Osteocyte (in vitro differentiated cells): ENCODE measurements at regions not wholly inside any gene's neighbourhood (a gene's known extent, or its start where the extent isn't known, plus 50 kb on each side); places are given as distances from the start of the nearest gene placed in this dataset.

ENCODE experiments used
- DNase-seq: peaks from one replicate; pipeline ENCODE4 v3.0.0; 2021; ENCODE audit warnings: mixed read lengths; ENCODE audit not compliant: unreplicated experiment; ENCODE audit errors: extremely low spot score
- H3K27ac Mint-ChIP-seq: one replicate; pipeline ENCODE4 v1.8.0; 2021; ENCODE audit warnings: mild to moderate bottlenecking, mixed read lengths; ENCODE audit not compliant: unreplicated experiment
- H3K27me3 Mint-ChIP-seq: one replicate; pipeline ENCODE4 v1.8.0; 2021; ENCODE audit warnings: mixed read lengths; ENCODE audit not compliant: unreplicated experiment
- H3K36me3 Mint-ChIP-seq: one replicate; pipeline ENCODE4 v1.8.0; 2021; ENCODE audit warnings: mixed read lengths; ENCODE audit not compliant: unreplicated experiment
- H3K4me1 Mint-ChIP-seq: one replicate; pipeline ENCODE4 v1.8.0; 2021; ENCODE audit warnings: mixed read lengths; ENCODE audit not compliant: unreplicated experiment
- H3K4me3 Mint-ChIP-seq: one replicate; pipeline ENCODE4 v1.8.0; 2021; ENCODE audit warnings: mild to moderate bottlenecking, moderate library complexity, mixed read lengths; ENCODE audit not compliant: unreplicated experiment
- H3K9me3 Mint-ChIP-seq: one replicate; pipeline ENCODE4 v1.8.0; 2021; ENCODE audit warnings: mixed read lengths; ENCODE audit not compliant: unreplicated experiment
- CTCF ChIP-seq: fragments of 200-600 bp; sonication (generic); IDR thresholded peaks from 2 replicates; pipeline ENCODE4 v1.5.0; 2021; ENCODE audit warnings: antibody characterized with exemption, mild to moderate bottlenecking, moderate library complexity

- no peak for DNase-seq
- Mint-ChIP-seq H3K36me3 (no peaks in the 10 kb centered on the region), H3K27ac (peak overlapping the region; percentile 86), H3K4me1 (peaks cover 95% of the 10 kb centered on the region), H3K4me3 (no peak overlapping the region), H3K27me3 (no peaks in the 10 kb centered on the region), H3K9me3 (no peaks in the 10 kb centered on the region)
- no peak for TF ChIP-seq CTCF
Measured at GRCh38 chr2:237199082-237199481, 113.4 kb downstream of the COPS8 start.

- no peak for DNase-seq
- peaks cover 93% of the 10 kb centered on the region for H3K4me1 Mint-ChIP-seq
- no peak overlapping the region for H3K4me3 Mint-ChIP-seq
- no peaks in the 10 kb centered on the region for H3K36me3 Mint-ChIP-seq
- H3K27me3 Mint-ChIP-seq: no peaks in the 10 kb centered on the region
- TF ChIP-seq CTCF: no peak
- H3K27ac Mint-ChIP-seq: peak overlapping the region; percentile 86
- no peaks in the 10 kb centered on the region for H3K9me3 Mint-ChIP-seq
Measured at GRCh38 chr2:237199577-237199976, 113.9 kb downstream of the COPS8 start.

DNA sequence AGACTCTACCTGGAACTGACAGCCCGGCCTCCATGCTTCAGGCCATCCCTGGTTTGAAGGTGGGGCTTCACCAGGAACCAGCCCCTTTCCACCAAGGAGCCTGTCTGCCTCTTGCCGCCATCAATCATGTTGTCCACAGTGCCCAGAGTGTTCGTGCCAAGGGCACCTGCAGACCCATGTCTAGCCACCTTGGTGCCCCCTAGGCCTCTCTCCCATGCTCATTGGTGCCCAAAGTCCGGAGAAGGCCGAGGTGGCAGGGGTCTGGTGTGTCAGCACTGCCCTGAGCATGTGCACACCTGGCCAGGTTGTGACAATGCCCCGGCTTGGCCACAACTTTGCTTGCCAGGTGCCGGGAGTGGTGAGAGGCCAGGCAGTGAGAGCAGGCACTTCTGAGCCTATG, 114.8 kb downstream of the COPS8 start:
- Mint-ChIP-seq H3K4me1 (peaks cover 93% of the 10 kb centered on the region), H3K9me3 (no peaks in the 10 kb centered on the region), H3K27me3 (no peaks in the 10 kb centered on the region), H3K27ac (peak overlapping the region; percentile 94), H3K4me3 (no peak overlapping the region), H3K36me3 (no peaks in the 10 kb centered on the region)
- no peak for TF ChIP-seq CTCF
- peak; percentile 77 for DNase-seq

GRCh38 chr2:237201461-237202287, 116.0 kb downstream of the COPS8 start:
- Mint-ChIP-seq H3K27ac (peak overlapping the region; percentile 94), H3K4me1 (peaks cover 89% of the 10 kb centered on the region), H3K9me3 (no peaks in the 10 kb centered on the region), H3K4me3 (no peak overlapping the region), H3K27me3 (no peaks in the 10 kb centered on the region), H3K36me3 (no peaks in the 10 kb centered on the region)
- no peak for TF ChIP-seq CTCF
- DNase-seq: peak; percentile 85

- no peak for DNase-seq
- Mint-ChIP-seq H3K4me3 (no peak overlapping the region), H3K9me3 (no peaks in the 10 kb centered on the region), H3K36me3 (no peaks in the 10 kb centered on the region), H3K4me1 (peaks cover 88% of the 10 kb centered on the region), H3K27me3 (no peaks in the 10 kb centered on the region), H3K27ac (peak overlapping the region; percentile 94)
- no peak for TF ChIP-seq CTCF
Measured at GRCh38 chr2:237202288-237203030, 116.8 kb downstream of the COPS8 start.
